GM21529 (cell line): ENCODE measurements at regions not wholly inside any gene's neighbourhood (a gene's known extent, or its start where the extent isn't known, plus 50 kb on each side); places are given as distances from the start of the nearest gene placed in this dataset.
"Not testable (repeated sequence)": the region's sequence is repeated elsewhere in the genome, so short reads cannot be mapped to it uniquely, and the experiment has no call there.

Experiments
- ATAC-seq: cut with Tn5 transposase; IDR thresholded peaks from one replicate; pipeline ENCODE4 v1.9.1; 2021; ENCODE audit not compliant: unreplicated experiment

- ATAC-seq = no peak
Measured at GRCh38 chr6:121856296-121856695, 420.9 kb downstream of the GJA1 start.

DNA sequence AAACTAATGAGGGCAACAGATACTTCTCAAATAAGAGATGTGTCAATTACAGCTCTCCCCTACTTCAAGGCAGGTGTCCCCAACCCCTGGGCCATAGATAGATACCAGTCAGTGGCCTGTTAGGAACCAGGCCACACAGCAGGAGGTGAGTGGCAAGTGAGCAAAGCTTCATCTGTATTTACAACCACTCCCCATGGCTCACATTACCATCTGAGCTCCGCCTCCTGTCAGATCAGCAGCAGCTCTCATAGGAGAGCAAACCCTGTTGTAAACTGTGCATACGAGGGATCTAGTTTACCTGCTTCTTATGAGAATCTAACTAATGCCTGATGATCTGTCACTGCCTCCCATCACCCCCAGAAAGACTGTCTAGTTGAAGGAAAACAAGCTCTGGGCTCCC is 422.1 kb downstream of the GJA1 start:
- no peak for ATAC-seq

DNA sequence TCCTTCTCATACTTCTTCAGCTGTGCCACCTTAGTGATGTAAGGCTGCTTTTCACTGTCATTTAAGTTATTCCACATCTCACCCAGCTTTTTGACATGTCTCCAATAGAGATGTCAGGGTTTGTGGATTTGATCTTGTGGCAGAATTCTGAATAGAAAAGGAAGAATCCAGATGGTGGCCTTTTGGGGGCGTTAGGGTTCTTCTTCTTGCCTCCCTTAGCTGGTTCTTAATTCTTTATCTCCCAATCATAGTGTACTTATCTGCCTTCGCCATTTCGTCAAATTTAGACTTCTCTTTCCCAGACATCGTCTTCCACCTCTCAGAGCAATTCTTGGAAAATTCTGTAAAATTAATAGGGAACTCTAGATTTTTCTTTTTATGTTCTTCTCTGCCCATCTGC is 422.9 kb downstream of the GJA1 start:
- ATAC-seq = no peak

- no peak for ATAC-seq
Measured at GRCh38 chr6:121858986-121859385, 423.5 kb downstream of the GJA1 start.

DNA sequence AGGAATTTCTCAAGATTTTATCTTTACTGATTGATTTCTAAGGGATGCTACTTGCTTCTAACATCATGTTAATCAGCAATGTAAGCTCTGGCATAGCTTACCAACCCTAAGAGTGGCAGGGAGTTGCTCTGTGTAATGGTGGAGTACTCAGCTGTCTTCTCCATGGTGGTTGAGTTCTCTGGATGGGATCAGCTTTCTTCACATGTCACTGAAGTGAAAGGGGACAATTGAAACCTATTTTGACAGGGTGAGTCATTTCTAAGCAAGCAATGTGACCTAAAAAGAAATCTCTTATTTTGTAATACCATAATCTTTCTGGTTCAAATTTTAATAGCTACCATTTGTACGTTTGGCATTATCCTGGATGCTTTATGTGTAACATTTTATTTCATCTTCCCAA is 430.4 kb downstream of the GJA1 start:
- no peak for ATAC-seq

GRCh38 chr6:121867095-121867494 is 431.6 kb downstream of the GJA1 start:
- ATAC-seq = no peak

GRCh38 chr6:121868206-121868605 is 432.8 kb downstream of the GJA1 start:
- ATAC-seq = no peak

DNA sequence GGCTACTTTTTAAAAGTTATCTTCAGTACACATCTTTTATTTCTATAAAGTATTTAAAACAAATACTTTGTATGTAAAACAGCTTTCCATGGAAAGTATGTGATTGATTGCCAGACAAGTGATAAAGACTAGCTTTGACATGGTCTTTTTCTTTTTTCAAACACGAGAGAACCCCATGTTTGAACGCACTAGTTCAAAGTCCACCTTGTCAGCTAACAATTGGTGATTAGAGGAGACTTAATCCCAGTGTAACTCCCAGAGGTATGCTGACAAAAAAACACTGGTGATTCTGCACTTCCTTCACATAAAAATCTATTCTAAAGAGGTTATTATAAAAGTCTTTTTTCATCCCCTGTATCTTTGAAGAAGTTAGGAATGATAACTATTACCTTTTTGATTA is 438.1 kb downstream of the GJA1 start:
- ATAC-seq = no peak

- no peak for ATAC-seq
Measured at GRCh38 chr6:121876721-121877120, 441.3 kb downstream of the GJA1 start.

- ATAC-seq = no peak
Measured at GRCh38 chr6:121879149-121879548, 443.7 kb downstream of the GJA1 start.

DNA sequence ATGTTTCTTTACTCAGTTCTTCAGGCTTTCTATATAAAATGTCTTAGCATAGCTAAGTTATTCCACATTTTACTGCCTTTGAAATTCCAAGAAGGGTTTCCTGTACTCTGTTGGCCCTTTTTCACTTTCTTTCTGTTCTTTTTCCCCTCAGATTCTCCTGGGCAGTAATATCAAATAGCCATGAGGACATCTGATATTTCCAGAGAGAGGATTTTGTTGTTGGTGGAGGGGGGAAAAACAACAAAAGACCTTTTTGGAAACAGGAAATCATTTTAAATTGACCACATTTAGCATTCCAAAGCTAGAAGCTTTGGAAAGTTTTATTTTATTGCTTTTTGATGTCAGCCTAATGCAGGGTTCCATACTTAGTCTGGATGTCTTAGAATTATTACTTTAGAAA is 445.4 kb downstream of the GJA1 start:
- ATAC-seq = no peak

GRCh38 chr6:121881974-121882667 is 446.7 kb downstream of the GJA1 start:
- no peak for ATAC-seq

- ATAC-seq = no peak
Measured at GRCh38 chr6:121884091-121884490, 448.6 kb downstream of the GJA1 start.

- no peak for ATAC-seq
Measured at GRCh38 chr6:121884620-121885019, 449.2 kb downstream of the GJA1 start.

DNA sequence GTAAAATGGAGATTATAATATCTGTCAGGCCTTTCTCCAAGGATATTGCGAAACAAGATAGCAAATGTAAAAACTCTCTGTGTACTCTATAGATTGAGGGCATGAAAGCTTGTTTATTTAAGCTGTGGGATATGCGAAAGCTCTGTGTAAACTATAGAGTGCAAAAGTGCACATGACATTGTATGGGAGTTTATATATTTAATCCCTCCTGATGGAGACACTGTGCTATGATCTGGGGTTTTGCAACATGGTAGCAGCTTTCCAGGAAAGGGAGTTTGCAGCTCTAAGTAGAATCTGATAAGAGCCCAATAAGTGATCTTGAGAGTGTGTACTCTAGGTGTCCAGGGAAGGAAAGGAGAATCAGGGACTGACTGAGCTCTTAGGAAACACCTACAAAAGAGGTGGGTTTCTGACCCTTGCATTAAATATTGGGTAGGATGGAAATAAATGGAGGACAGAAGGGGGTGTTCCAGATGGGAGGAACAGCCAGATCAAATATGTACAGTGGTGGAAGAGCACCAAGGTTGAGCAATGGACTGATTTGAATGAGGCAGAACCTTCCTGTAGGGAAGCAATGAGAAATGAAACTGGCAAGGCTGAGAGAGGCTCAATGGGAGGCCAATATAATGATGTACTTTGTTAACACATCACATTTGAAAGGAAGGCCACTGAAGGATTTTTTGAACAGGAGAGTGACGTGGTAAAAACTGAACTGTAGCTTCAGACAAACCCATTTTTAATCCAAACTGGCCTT is 450.1 kb downstream of the GJA1 start:
- no peak for ATAC-seq

DNA sequence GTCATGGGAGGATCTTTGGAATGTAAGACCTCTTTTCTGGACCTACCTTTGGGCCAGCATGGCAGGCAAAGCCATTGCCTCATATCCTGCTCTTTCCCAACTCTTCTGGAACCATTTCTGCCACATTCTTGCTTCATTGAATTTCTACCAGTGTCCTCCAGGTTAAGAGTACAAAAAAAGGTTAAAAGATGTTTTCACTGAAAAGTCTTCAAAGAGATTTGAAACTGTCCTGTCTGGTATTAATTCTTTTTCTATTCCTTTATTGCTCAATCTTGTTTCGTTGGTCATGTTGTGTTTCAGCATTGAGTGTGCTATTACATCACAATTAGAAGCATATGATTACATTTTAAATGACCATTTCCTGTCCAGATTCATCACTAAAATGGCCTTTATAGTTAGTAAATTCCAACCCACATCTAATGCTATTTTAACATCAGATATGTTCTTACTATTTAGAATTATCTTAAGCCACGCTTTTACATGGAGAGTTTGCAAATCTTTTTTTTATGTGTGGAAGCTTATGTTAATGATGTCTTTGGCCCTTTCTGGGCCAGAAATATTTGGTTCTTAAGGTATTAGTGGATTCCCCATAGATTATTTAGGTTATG is 450.9 kb downstream of the GJA1 start:
- ATAC-seq = no peak

DNA sequence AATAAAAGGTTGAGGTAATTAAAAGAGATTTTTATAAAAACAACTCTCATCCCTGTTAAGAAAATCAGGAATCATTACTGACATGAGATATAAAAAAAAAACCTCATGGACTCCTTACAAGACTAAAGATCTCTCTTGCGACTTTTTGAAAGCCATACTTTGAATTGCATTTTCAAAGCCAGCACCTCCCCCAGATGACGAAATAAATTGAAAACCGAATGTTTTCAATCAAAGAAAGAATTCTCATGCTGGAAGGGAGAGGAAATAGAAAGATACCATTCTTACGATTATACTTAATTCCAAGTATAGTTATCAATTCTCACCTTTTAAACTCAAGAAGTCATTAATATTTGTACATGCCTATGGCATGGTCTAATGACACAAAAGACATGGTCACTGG is 452.3 kb downstream of the GJA1 start:
- ATAC-seq = no peak

DNA sequence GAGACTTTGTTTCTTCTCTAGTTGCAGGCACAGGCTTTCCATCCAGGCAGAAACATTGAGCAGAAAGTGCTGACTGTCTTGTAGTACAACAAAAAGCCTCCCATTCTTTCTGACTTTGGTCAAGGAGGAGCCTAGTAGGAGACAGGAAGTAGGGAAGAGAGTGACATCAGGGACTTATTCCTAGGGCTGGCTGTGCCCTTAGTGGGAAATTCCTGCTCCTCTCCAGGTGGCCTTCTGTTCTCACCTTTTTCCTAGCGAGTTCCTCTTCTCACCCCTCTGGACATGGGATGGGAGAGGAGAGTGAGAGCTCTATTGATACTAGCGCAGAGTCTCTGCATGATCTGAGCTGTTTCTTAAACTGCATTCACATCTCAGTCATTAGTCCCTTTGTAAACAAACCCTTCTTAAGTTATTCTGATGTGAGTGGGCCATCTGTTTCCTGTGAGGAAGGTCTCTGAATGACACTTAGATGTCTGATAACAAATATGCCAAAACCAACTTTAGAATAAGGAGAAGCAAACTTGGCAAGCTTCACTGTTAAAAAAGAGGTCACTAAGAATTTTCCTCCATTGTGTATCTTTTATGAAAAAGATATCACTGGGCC is 455.0 kb downstream of the GJA1 start:
- ATAC-seq = no peak

DNA sequence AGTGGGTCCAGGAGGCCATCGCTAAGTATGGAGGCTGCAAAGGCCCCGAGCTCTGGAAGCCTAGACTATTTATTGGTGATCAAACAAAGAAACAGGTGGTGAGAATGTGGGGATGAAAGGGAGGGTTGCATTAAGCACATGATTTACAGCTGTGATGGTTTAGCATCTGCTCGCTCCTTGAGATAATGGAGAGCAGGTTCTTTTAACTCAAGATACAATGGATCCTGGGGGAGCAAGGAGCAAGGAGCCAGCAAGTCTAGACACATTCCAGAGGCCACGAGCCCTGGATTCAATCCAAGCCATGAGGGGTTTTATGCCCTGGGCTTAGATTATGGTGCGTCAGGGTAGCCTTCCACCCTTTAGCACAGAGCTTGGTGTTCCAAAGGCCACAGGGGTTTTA is 460.3 kb downstream of the GJA1 start:
- ATAC-seq = not testable (repeated sequence)

DNA sequence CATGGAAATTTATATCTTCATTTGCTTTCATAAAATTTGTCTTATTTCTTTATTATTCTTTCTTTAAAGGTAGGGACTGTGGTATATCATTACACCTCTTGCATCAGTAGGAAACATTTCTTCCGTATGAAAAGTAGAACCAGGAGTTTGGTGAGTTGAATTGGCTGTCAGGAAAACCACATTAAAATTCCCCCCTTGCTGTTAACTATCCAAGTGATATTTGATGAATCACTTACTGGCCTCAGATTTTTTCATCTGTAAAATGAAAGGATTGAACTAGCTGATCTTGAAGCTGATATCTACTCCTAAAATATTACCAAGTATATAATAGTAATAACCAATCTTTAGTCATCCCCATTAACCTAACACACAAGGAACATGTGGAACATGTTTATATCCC is 460.9 kb downstream of the GJA1 start:
- no peak for ATAC-seq

- ATAC-seq = no peak
Measured at GRCh38 chr6:121896771-121897170, 461.3 kb downstream of the GJA1 start.

GRCh38 chr6:121897337-121897760 is 461.9 kb downstream of the GJA1 start:
- ATAC-seq = no peak
